ENCODE measurements at regions not wholly inside any gene's neighbourhood (a gene's known extent, or its start where the extent isn't known, plus 50 kb on each side); places are given as distances from the start of the nearest gene placed in this dataset.
A peak's percentile ranks its signal among the peaks of the same experiment; 100 is the strongest.

DNA sequence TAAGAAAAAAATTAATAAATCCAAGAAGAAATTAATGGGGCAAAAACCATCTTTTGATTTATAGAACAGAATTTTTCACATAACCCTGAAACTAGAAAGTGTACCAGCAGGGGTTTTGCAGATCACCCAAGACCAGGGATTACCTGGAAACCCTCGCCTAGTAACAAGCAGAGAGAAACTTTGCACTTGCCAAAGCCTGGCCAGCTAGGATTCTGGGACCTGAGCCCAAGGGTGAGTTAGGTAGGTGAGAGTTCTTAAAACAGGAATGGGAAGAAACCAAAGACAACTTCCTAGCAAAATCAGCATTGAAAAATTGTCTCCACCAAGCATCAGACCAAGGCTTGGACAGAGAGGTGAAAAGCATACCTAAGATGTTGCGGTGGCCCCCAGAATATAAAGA, 247.0 kb upstream of the NBEA start:
- DNase-seq (ENCODE audit: low read depth) = no peak
- TF ChIP-seq, protein P1, sequence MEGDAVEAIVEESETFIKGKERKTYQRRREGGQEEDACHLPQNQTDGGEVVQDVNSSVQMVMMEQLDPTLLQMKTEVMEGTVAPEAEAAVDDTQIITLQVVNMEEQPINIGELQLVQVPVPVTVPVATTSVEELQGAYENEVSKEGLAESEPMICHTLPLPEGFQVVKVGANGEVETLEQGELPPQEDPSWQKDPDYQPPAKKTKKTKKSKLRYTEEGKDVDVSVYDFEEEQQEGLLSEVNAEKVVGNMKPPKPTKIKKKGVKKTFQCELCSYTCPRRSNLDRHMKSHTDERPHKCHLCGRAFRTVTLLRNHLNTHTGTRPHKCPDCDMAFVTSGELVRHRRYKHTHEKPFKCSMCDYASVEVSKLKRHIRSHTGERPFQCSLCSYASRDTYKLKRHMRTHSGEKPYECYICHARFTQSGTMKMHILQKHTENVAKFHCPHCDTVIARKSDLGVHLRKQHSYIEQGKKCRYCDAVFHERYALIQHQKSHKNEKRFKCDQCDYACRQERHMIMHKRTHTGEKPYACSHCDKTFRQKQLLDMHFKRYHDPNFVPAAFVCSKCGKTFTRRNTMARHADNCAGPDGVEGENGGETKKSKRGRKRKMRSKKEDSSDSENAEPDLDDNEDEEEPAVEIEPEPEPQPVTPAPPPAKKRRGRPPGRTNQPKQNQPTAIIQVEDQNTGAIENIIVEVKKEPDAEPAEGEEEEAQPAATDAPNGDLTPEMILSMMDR (conservative IDR thresholded peaks at IDR 0.05; ENCODE audit: low read length) = no peak
- no peak overlapping the region for H3K4me3 ChIP-seq (ENCODE audit: low read length)

DNA sequence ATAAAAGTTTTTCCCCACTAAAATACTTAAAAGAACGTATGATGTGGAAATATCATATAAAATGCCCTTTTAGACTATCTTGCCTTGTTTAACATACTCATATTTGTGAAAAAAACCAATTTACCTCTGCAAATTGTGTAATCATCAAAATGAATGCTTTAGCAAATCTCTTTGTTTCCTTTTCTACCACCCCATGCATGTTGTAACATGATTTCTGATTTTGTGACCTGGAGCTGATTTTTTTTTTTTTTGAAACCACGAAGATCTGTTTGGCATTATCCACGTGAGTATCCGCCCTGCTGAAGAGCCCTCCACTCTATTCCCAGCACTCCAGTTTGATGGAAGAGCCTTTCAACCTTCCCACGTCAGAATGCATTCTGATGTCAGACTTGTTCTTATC, 245.8 kb upstream of the NBEA start:
- H3K4me3 ChIP-seq (ENCODE audit: low read length) = no peak overlapping the region
- no peak for DNase-seq (ENCODE audit: low read depth)

DNA sequence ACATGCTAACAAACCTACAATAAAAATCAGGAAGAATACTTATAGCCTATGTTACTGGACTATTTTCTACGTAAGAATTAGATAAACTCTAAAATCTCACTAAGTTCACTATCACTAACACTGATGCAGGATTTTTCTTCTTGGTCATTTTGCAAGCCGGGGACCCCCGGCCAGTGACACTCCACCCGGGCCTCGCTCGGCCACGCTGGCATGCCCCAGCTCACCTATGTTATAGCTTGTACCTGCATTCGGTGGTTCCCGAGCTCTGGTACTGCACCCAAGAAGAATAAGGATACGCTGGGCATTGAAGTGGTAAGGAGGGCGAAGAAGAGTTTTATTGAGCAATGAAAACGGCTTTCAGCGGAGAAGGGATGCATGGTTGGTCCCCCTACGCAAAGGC, 245.3 kb upstream of the NBEA start:
- H3K4me3 ChIP-seq (ENCODE audit: low read length) = no peak overlapping the region
- TF ChIP-seq, protein P1 (conservative IDR thresholded peaks at IDR 0.05; ENCODE audit: low read length) = no peak
- DNase-seq (ENCODE audit: low read depth) = no peak

More for the DNA sequence above, 245.8 kb upstream of the NBEA start:
- TF ChIP-seq, protein P1 (conservative IDR thresholded peaks at IDR 0.05; ENCODE audit: low read length) = no peak

DNA sequence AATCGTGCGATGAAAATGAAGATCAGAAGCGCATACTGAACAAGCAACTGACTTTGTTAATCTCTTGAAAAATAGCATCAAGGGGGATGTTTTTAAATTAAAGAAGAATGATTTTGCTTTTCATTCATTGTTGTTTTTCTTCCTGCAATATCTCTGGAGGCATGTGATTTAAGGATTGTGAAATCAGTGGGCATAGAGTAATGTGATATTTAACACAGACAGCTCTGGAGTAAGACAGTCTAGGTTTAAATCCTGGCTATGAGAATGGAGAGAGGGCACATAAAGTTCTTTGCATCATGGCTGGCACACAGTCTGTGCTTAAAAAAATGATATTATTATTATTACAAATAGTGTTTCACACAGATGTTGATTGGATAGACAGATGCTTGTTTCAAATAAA, 243.1 kb upstream of the NBEA start:
- no peak overlapping the region for H3K4me3 ChIP-seq (ENCODE audit: low read length)
- DNase-seq (ENCODE audit: low read depth) = peak; percentile 10
- TF ChIP-seq, protein P1 (conservative IDR thresholded peaks at IDR 0.05; ENCODE audit: low read length) = no peak

DNA sequence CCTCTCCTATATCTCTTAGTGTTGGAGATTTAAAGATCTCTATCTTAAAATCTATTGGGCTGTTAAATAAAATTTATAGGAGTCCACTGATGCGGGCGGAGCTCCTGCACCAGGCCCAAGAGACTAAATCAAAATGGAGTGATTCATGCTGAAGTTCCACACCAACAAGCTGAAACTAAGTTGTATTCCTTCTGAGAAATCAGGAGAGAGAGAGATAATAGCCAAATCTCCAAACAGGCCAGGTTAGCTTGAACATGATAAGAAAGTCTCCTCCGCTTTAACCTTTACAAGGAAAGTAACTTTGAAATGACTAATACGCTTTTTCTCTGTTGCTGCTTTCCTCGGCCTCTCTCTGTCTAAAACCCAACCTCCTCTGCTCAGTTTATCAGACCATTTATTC, 241.9 kb upstream of the NBEA start:
- no peak overlapping the region for H3K4me3 ChIP-seq (ENCODE audit: low read length)
- TF ChIP-seq, protein P1 (conservative IDR thresholded peaks at IDR 0.05; ENCODE audit: low read length) = no peak
- DNase-seq (ENCODE audit: low read depth) = no peak

DNA sequence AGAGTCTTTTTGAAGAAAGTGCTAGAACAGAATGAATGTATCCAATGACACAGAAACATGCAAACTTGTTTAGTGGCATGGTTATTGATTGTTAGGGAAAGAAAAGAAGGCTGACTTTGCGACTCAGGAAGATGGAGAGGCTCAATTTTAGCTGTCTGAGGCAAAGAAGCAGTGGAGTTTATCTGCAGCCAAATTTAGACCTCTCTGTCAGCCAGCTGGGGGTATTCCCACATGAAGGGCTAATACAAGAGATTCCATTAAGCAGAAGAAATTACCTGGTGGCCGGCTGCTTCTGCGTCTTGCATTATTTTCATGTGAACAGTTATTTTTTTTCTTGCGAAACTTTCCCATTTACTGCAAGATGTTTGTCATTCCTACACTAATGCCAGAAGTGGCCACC, 240.2 kb upstream of the NBEA start:
- TF ChIP-seq, protein P1 (conservative IDR thresholded peaks at IDR 0.05; ENCODE audit: low read length) = no peak

DNA sequence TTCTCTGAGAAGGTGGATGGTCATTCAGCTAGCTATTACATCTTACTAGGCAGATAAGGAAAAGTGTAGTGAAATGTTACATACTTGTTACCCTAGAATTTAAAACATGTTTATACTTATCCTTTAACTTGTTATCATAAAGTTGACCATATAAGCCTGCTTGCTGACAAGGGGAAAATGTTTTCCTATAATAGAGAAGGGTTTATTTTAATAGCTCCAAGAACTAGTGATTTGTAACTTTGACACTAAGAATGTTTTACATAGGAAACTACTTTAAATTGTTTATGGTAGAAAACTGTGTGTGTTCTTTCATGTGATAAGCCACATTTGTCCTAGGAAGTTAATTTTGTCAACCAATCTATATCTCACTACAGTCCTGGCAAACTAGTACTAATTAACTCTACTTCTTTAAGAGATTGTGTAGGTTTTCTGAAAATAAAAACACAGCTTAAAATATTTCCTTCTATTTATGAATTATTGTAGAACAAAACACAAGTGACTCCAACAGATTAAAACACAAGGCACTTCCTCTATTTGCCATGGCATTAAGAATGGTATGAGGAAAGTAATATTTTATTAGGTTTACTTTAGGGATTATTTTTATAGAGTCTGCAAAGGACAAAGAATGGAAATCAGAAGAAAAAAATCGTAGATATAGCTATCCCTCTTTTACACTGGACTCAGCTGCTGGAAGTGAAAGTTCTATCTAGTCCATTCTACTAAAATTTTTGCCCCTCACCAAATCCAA, 233.3 kb upstream of the NBEA start:
- no peak for DNase-seq (ENCODE audit: low read depth)
- H3K4me3 ChIP-seq (ENCODE audit: low read length) = no peak overlapping the region
- TF ChIP-seq, protein P1 (conservative IDR thresholded peaks at IDR 0.05; ENCODE audit: low read length) = no peak

More for the DNA sequence above, 240.2 kb upstream of the NBEA start:
- H3K4me3 ChIP-seq (ENCODE audit: low read length) = no peak overlapping the region
- DNase-seq (ENCODE audit: low read depth) = peak; percentile 1

Data from AG10803 (cell line).